Caco-2 (cell line): ENCODE measurements at regions not wholly inside any gene's neighbourhood (a gene's known extent, or its start where the extent isn't known, plus 50 kb on each side); places are given as distances from the start of the nearest gene placed in this dataset.
A peak's percentile ranks its signal among the peaks of the same experiment; 100 is the strongest.

Experiments
- BruUV-seq: library from RNA; stranded (reverse); fragments of 400-500 nt; replicated peaks from 2 replicates; lab custom pipeline; 2021; lab: Mats Ljungman, UMichigan
- CTCF ChIA-PET: fragments of 300-600 bp; sonication (Branson Sonifier 250); formaldehyde crosslinking; loops from one replicate; lab custom pipeline; 2022; ENCODE audit warnings: antibody characterized with exemption; lab: Charles Lee
- POLR2A ChIA-PET: fragments of 300-600 bp; sonication (Branson Sonifier 250); formaldehyde crosslinking; loops from one replicate; lab custom pipeline; 2022; ENCODE audit warnings: antibody characterized with exemption; lab: Charles Lee
- DNase-seq, 2 experiments: peaks; one replicate each; pipeline versions ENCODE4 v3.0.0 to v3.0.0-alpha.2; 2020 to 2022
- H3K27me3 ChIP-seq: replicated peaks from 2 replicates; pipeline ENCODE4 v1.6.0; 2011; ENCODE audit warnings: low read length; ENCODE audit not compliant: control insufficient read depth, insufficient read depth
- H3K36me3 ChIP-seq: 2 replicates; pipeline ENCODE4 v1.5.1; 2011; ENCODE audit warnings: low read length; ENCODE audit not compliant: control insufficient read depth, insufficient read depth
- H3K4me1 ChIP-seq: fragments of 250-450 bp; sonication (Bioruptor Pico); 2 replicates; pipeline ENCODE4 v1.5.1; 2020; ENCODE audit warnings: mild to moderate bottlenecking
- H3K4me3 ChIP-seq: 2 replicates; pipeline ENCODE4 v1.5.1; 2011; ENCODE audit warnings: low read depth, mild to moderate bottlenecking, control low read depth, low read length
- H3K9me3 ChIP-seq: fragments of 250-450 bp; sonication (Bioruptor Pico); 2 replicates; pipeline ENCODE4 v1.5.1; 2020; ENCODE audit warnings: mild to moderate bottlenecking, moderate library complexity
- H3K27ac Mint-ChIP-seq: one replicate; pipeline ENCODE4 v1.8.0; 2022; ENCODE audit warnings: mixed read lengths; ENCODE audit not compliant: unreplicated experiment
- H3K27me3 Mint-ChIP-seq: one replicate; pipeline ENCODE4 v1.8.0; 2022; ENCODE audit warnings: mixed read lengths; ENCODE audit not compliant: insufficient read depth, unreplicated experiment
- H3K36me3 Mint-ChIP-seq: one replicate; pipeline ENCODE4 v1.8.0; 2022; ENCODE audit warnings: mild to moderate bottlenecking, mixed read lengths; ENCODE audit not compliant: insufficient read depth, unreplicated experiment
- H3K4me1 Mint-ChIP-seq: one replicate; pipeline ENCODE4 v1.8.0; 2022; ENCODE audit warnings: low read depth, mixed read lengths; ENCODE audit not compliant: unreplicated experiment
- H3K4me3 Mint-ChIP-seq: one replicate; pipeline ENCODE4 v1.8.0; 2022; ENCODE audit warnings: mild to moderate bottlenecking, moderate library complexity, mixed read lengths; ENCODE audit not compliant: unreplicated experiment
- H3K9me3 Mint-ChIP-seq: one replicate; pipeline ENCODE4 v1.8.0; 2022; ENCODE audit warnings: mixed read lengths; ENCODE audit not compliant: unreplicated experiment
- CTCF ChIP-seq, 2 experiments: fragments of 200-600 bp in 1 of 2; IDR thresholded peaks; 1 replicate in 1 of 2; 2 replicates in 1 of 2; pipeline versions ENCODE4 v1.5.1 to v1.8.0; 2011 to 2022; ENCODE audit warnings: antibody characterized with exemption in 1 of 2, control low read depth in 1 of 2, inconsistent platforms in 1 of 2, low read depth in 1 of 2, low read length in 1 of 2, mild to moderate bottlenecking in 1 of 2, moderate library complexity in 1 of 2; ENCODE audit not compliant: insufficient read depth in 1 of 2, severe bottlenecking in 1 of 2, unreplicated experiment in 1 of 2
- intact Hi-C: fragments of 100-400 bp; cut with micrococcal nuclease; formaldehyde crosslinking; loops from one replicate; pipeline ENCODE4 v1.10.0; 2022; ENCODE audit not compliant: unreplicated experiment

- TF ChIP-seq CTCF (IDR thresholded peaks at IDR 0.05; ENCODE audit: insufficient read depth in 1 of 2, low read depth in 1 of 2, low read length in 1 of 2, severe bottlenecking in 1 of 2, unreplicated experiment in 1 of 2), result no peak
- Histone ChIP-seq H3K4me3 (no peak overlapping the region), H3K9me3 (no peaks in the 10 kb centered on the region; the same call in 1 of the 2 replicates), H3K4me1 (peaks cover 20% of the 10 kb centered on the region), H3K27me3 (no peaks in the 10 kb centered on the region), H3K36me3 (no peaks in the 10 kb centered on the region)
- no TSS peak for BruUV-seq
- H3K4me3 Mint-ChIP-seq, result no peak overlapping the region
- H3K4me1 Mint-ChIP-seq, result peaks cover 13% of the 10 kb centered on the region
- H3K9me3 Mint-ChIP-seq, result peaks cover 11% of the 10 kb centered on the region
- intact Hi-C loops, result no loop called here
- ChIA-PET CTCF (no interaction called here), POLR2A (no interaction called here)
- peak overlapping the region; percentile 71 for H3K27ac Mint-ChIP-seq
- peak; percentile 47 to 71 for DNase-seq
- H3K27me3 Mint-ChIP-seq, result peaks cover 9% of the 10 kb centered on the region
- H3K36me3 Mint-ChIP-seq, result peaks cover 4% of the 10 kb centered on the region
These were observed 182.9 kb downstream of the MCHR2 start for GRCh38 chr6:99810942-99811620.

- Mint-ChIP-seq H3K27ac (peak overlapping the region; percentile 71), H3K9me3 (peaks cover 11% of the 10 kb centered on the region), H3K36me3 (peaks cover 4% of the 10 kb centered on the region), H3K4me3 (no peak overlapping the region), H3K4me1 (peaks cover 13% of the 10 kb centered on the region), H3K27me3 (peaks cover 9% of the 10 kb centered on the region)
- ChIA-PET POLR2A (no interaction called here), CTCF (no interaction called here)
- intact Hi-C loops, result no loop called here
- H3K4me1 ChIP-seq, result peaks cover 20% of the 10 kb centered on the region
- no peaks in the 10 kb centered on the region for H3K27me3 ChIP-seq
- no peak for DNase-seq
- H3K36me3 ChIP-seq, result no peaks in the 10 kb centered on the region
- TF ChIP-seq CTCF (IDR thresholded peaks at IDR 0.05; ENCODE audit: insufficient read depth in 1 of 2, low read depth in 1 of 2, low read length in 1 of 2, severe bottlenecking in 1 of 2, unreplicated experiment in 1 of 2), result no peak
- H3K9me3 ChIP-seq, result no peaks in the 10 kb centered on the region; the same call in 1 of the 2 replicates
- no TSS peak for BruUV-seq
- H3K4me3 ChIP-seq, result no peak overlapping the region
These were observed 182.4 kb downstream of the MCHR2 start for GRCh38 chr6:99811636-99812035.

- Mint-ChIP-seq H3K27me3 (peaks cover 6% of the 10 kb centered on the region), H3K27ac (no peak overlapping the region), H3K4me1 (peaks cover 13% of the 10 kb centered on the region), H3K4me3 (no peak overlapping the region), H3K36me3 (peaks cover 4% of the 10 kb centered on the region), H3K9me3 (peaks cover 17% of the 10 kb centered on the region)
- H3K27me3 ChIP-seq, result no peaks in the 10 kb centered on the region
- H3K36me3 ChIP-seq, result no peaks in the 10 kb centered on the region
- CTCF ChIA-PET, result no interaction called here
- TF ChIP-seq CTCF (IDR thresholded peaks at IDR 0.05; ENCODE audit: insufficient read depth in 1 of 2, low read depth in 1 of 2, low read length in 1 of 2, severe bottlenecking in 1 of 2, unreplicated experiment in 1 of 2), result no peak
- no peak for DNase-seq
- POLR2A ChIA-PET, result no interaction called here
- no peaks in the 10 kb centered on the region; the same call in 1 of the 2 replicates for H3K9me3 ChIP-seq
- BruUV-seq, result no TSS peak
- H3K4me3 ChIP-seq, result no peak overlapping the region
- H3K4me1 ChIP-seq, result peaks cover 20% of the 10 kb centered on the region
- intact Hi-C loops, result no loop called here
These were observed 180.5 kb downstream of the MCHR2 start for GRCh38 chr6:99813565-99813964.
